Neural cell (in vitro differentiated cells): ENCODE measurements at regions not wholly inside any gene's neighbourhood (a gene's known extent, or its start where the extent isn't known, plus 50 kb on each side); places are given as distances from the start of the nearest gene placed in this dataset.

Experiments
- H2AFZ ChIP-seq: fragments of 200-600, 300-800 bp; sonication (generic), shearing (Covaris generic); 2 replicates; pipeline ENCODE4 v1.6.0; 2014; ENCODE audit warnings: low read depth, mild to moderate bottlenecking, antibody characterized with exemption, low read length, moderate library complexity
- H3F3A ChIP-seq: fragments of 200-600 bp; shearing (Covaris generic); 2 replicates; pipeline ENCODE4 v1.6.1; 2016; ENCODE audit warnings: mild to moderate bottlenecking, moderate library complexity, mixed read lengths, antibody characterized with exemption, low read length; ENCODE audit not compliant: insufficient read depth, poor library complexity, severe bottlenecking
- H3K27ac ChIP-seq: fragments of 200-600, 300-800 bp; sonication (generic), shearing (Covaris generic); 2 replicates; pipeline ENCODE4 v1.5.1; 2014; ENCODE audit warnings: mild to moderate bottlenecking, low read length, moderate library complexity
- H3K27me3 ChIP-seq: fragments of 300-800, 200-600 bp; sonication (generic), shearing (Covaris generic); 2 replicates; pipeline ENCODE4 v1.6.0; 2014; ENCODE audit warnings: mild to moderate bottlenecking, low read depth, low read length, moderate library complexity; ENCODE audit not compliant: insufficient read depth
- H3K36me3 ChIP-seq: fragments of 300-800, 200-600 bp; sonication (generic), shearing (Covaris generic); 2 replicates; pipeline ENCODE4 v1.5.1; 2014; ENCODE audit warnings: mild to moderate bottlenecking, antibody characterized with exemption, low read length, moderate library complexity; ENCODE audit not compliant: insufficient read depth
- H3K4me2 ChIP-seq: fragments of 300-800, 200-600 bp; sonication (generic), shearing (Covaris generic); 2 replicates; pipeline ENCODE4 v1.6.0; 2014; ENCODE audit warnings: mild to moderate bottlenecking, low read length
- H3K4me3 ChIP-seq: fragments of 300-800, 200-600 bp; sonication (generic), shearing (Covaris generic); 2 replicates; pipeline ENCODE4 v1.5.1; 2014; ENCODE audit warnings: mild to moderate bottlenecking, low read length, moderate library complexity
- H3K79me2 ChIP-seq: fragments of 200-600 bp; shearing (Covaris generic); replicated peaks from 2 replicates; pipeline ENCODE4 v1.6.0; 2014; ENCODE audit warnings: mild to moderate bottlenecking, low read length, moderate library complexity; ENCODE audit not compliant: insufficient read depth
- H3K9ac ChIP-seq: fragments of 300-800, 200-600 bp; sonication (generic), shearing (Covaris generic); 2 replicates; pipeline ENCODE4 v1.6.1; 2016; ENCODE audit warnings: mild to moderate bottlenecking, low read length, mixed read lengths
- H3K9me2 ChIP-seq: fragments of 200-600 bp; shearing (Covaris generic); 2 replicates; pipeline ENCODE4 v1.6.1; 2016; ENCODE audit warnings: mild to moderate bottlenecking, low read length, mixed read lengths; ENCODE audit not compliant: insufficient read depth
- H3K9me3 ChIP-seq: fragments of 200-600, 300-800 bp; sonication (generic), shearing (Covaris generic); 2 replicates; pipeline ENCODE4 v1.6.1; 2016; ENCODE audit warnings: mild to moderate bottlenecking, mixed run types, low read length, moderate library complexity, mixed read lengths
- H4K20me1 ChIP-seq: fragments of 200-600 bp; shearing (Covaris generic); 2 replicates; pipeline ENCODE4 v1.6.1; 2016; ENCODE audit warnings: mild to moderate bottlenecking, mixed run types; ENCODE audit not compliant: insufficient read depth
- CTCF ChIP-seq: fragments of 450-650 bp; IDR thresholded peaks from 2 replicates; pipeline ENCODE4 v1.5.1; 2014; ENCODE audit warnings: antibody characterized with exemption, mild to moderate bottlenecking, moderate library complexity; ENCODE audit not compliant: poor library complexity, severe bottlenecking
- EP300 ChIP-seq: fragments of 450-650 bp; conservative IDR thresholded peaks from 2 replicates; pipeline ENCODE4 v1.6.1; 2014; ENCODE audit warnings: antibody characterized with exemption, mild to moderate bottlenecking, moderate library complexity; ENCODE audit not compliant: poor library complexity, severe bottlenecking
- EZH2 ChIP-seq: fragments of 200-600, 300-800 bp; shearing (Covaris generic), sonication (generic); IDR thresholded peaks from 2 replicates; pipeline ENCODE4 v1.6.1; 2014; ENCODE audit warnings: antibody characterized with exemption, low read length, borderline replicate concordance, mild to moderate bottlenecking; ENCODE audit not compliant: insufficient read depth, poor library complexity, severe bottlenecking
- MXI1 ChIP-seq: fragments of 450-650 bp; conservative IDR thresholded peaks from 2 replicates; pipeline ENCODE4 v1.6.1; 2014; ENCODE audit warnings: antibody characterized with exemption, mild to moderate bottlenecking; ENCODE audit not compliant: poor library complexity, severe bottlenecking
- POLR2AphosphoS5 ChIP-seq: IDR thresholded peaks from 2 replicates; pipeline ENCODE4 v1.6.1; 2012
- RAD21 ChIP-seq: fragments of 450-650 bp; conservative IDR thresholded peaks from 2 replicates; pipeline ENCODE4 v1.6.1; 2014; ENCODE audit warnings: antibody characterized with exemption, mild to moderate bottlenecking, moderate library complexity
- REST ChIP-seq: IDR thresholded peaks from 2 replicates; pipeline ENCODE4 v1.6.1; 2012; ENCODE audit warnings: borderline replicate concordance
- SMC3 ChIP-seq: fragments of 450-650 bp; conservative IDR thresholded peaks from 2 replicates; pipeline ENCODE4 v1.6.1; 2014; ENCODE audit warnings: antibody characterized with exemption, mild to moderate bottlenecking, moderate library complexity; ENCODE audit not compliant: poor library complexity
- TAF1 ChIP-seq: IDR thresholded peaks from 2 replicates; pipeline ENCODE4 v1.6.1; 2012; ENCODE audit warnings: low read depth

- Histone ChIP-seq H3K4me3 (no peak overlapping the region), H3K27ac (no peak overlapping the region), H2AFZ (no peak overlapping the region)
Measured at GRCh38 chr3:27613846-27614500, 108.2 kb downstream of the EOMES start.

GRCh38 chr3:27610800-27611525 lies 111.2 kb downstream of the EOMES start:
- Histone ChIP-seq H2AFZ (no peak overlapping the region), H4K20me1 (no peaks in the 10 kb centered on the region), H3K4me3 (no peak overlapping the region), H3K9ac (no peak overlapping the region), H3K27me3 (no peaks in the 10 kb centered on the region), H3K4me2 (no peak overlapping the region), H3K36me3 (no peaks in the 10 kb centered on the region), H3K9me3 (no peaks in the 10 kb centered on the region), H3K9me2 (no peaks in the 10 kb centered on the region), H3K27ac (no peak overlapping the region), H3K79me2 (no peaks in the 10 kb centered on the region), H3F3A (no peaks in the 10 kb centered on the region)
- TF ChIP-seq CTCF (no peak), MXI1 (no peak), POLR2AphosphoS5 (no peak), EP300 (no peak), EZH2 (no peak), REST (no peak), RAD21 (no peak), SMC3 (no peak), TAF1 (no peak)

More at GRCh38 chr3:27613846-27614500, 108.2 kb downstream of the EOMES start:
- Histone ChIP-seq H3K79me2 (no peaks in the 10 kb centered on the region), H4K20me1 (no peaks in the 10 kb centered on the region), H3K36me3 (no peaks in the 10 kb centered on the region), H3K27me3 (no peaks in the 10 kb centered on the region), H3K9me3 (no peaks in the 10 kb centered on the region), H3K9ac (no peak overlapping the region), H3F3A (no peaks in the 10 kb centered on the region), H3K4me2 (no peak overlapping the region), H3K9me2 (no peaks in the 10 kb centered on the region)
- TF ChIP-seq RAD21 = no peak
- no peak for TF ChIP-seq TAF1
